Islet precursor cell (in vitro differentiated cells): ENCODE measurements at regions not wholly inside any gene's neighbourhood (a gene's known extent, or its start where the extent isn't known, plus 50 kb on each side); places are given as distances from the start of the nearest gene placed in this dataset.

ENCODE experiments used
- DNase-seq: peaks from one replicate; pipeline ENCODE4 v3.0.0-alpha.2; 2018

GRCh38 chr22:27435844-27436576 is 365.5 kb downstream of the MN1 start:
- DNase-seq, result peak; percentile 76

- no peak for DNase-seq
Measured at GRCh38 chr22:27436591-27436990, 365.0 kb downstream of the MN1 start.

GRCh38 chr22:27437570-27437969 is 364.0 kb downstream of the MN1 start:
- no peak for DNase-seq

- DNase-seq, result no peak
Measured at GRCh38 chr22:27438271-27438980, 363.1 kb downstream of the MN1 start.

GRCh38 chr22:27439131-27439530 is 362.4 kb downstream of the MN1 start:
- no peak for DNase-seq

GRCh38 chr22:27440304-27440865 is 361.2 kb downstream of the MN1 start:
- DNase-seq, result no peak

GRCh38 chr22:27441706-27442475 is 359.7 kb downstream of the MN1 start:
- no peak for DNase-seq

GRCh38 chr22:27443306-27443705 is 358.2 kb downstream of the MN1 start:
- DNase-seq, result no peak

GRCh38 chr22:27445881-27446280 is 355.7 kb downstream of the MN1 start:
- no peak for DNase-seq

GRCh38 chr22:27447289-27447688 is 354.3 kb downstream of the MN1 start:
- no peak for DNase-seq

- DNase-seq, result no peak
Measured at GRCh38 chr22:27450448-27450847, 351.1 kb downstream of the MN1 start.

GRCh38 chr22:27452245-27452644 is 349.3 kb downstream of the MN1 start:
- DNase-seq, result no peak

- no peak for DNase-seq
Measured at GRCh38 chr22:27452922-27453321, 348.6 kb downstream of the MN1 start.

GRCh38 chr22:27453725-27454124 is 347.8 kb downstream of the MN1 start:
- no peak for DNase-seq

GRCh38 chr22:27454807-27455450 is 346.6 kb downstream of the MN1 start:
- no peak for DNase-seq

- no peak for DNase-seq
Measured at GRCh38 chr22:27455526-27455925, 346.0 kb downstream of the MN1 start.

GRCh38 chr22:27456696-27457503 is 344.7 kb downstream of the MN1 start:
- DNase-seq, result peak; percentile 87

GRCh38 chr22:27459999-27460398 is 341.6 kb downstream of the MN1 start:
- no peak for DNase-seq

- no peak for DNase-seq
Measured at GRCh38 chr22:27460591-27461347, 340.8 kb downstream of the MN1 start.

- DNase-seq, result peak; percentile 98
Measured at GRCh38 chr22:27461470-27461869, 340.1 kb downstream of the MN1 start.

GRCh38 chr22:27462190-27462589 is 339.4 kb downstream of the MN1 start:
- DNase-seq, result peak; percentile 73
